SK-N-SH treated with all-trans-retinoic acid at 6 μM for 48 hours (cell line): ENCODE measurements at regions not wholly inside any gene's neighbourhood (a gene's known extent, or its start where the extent isn't known, plus 50 kb on each side); places are given as distances from the start of the nearest gene placed in this dataset.

Experiments used
- ATAC-seq: fragments of 200-7000 bp; cut with Tn5 transposase; 3 replicates; pipeline ENCODE4 v1.9.1; 2020; ENCODE audit warnings: mild to moderate bottlenecking, moderate library complexity
- ARNTL ChIP-seq: fragments of 450-650 bp; formaldehyde crosslinking; IDR thresholded peaks from 2 replicates; pipeline ENCODE4 v1.5.0; 2020; ENCODE audit warnings: low read depth, mild to moderate bottlenecking, moderate library complexity, borderline replicate concordance
- BACH2 ChIP-seq: fragments of 250-450 bp; sonication (Bioruptor Pico); IDR thresholded peaks from 2 replicates; pipeline ENCODE4 v1.9.0; 2021; ENCODE audit warnings: mild to moderate bottlenecking, borderline replicate concordance
- CSDC2 ChIP-seq: fragments of 250-450 bp; sonication (Bioruptor Pico); IDR thresholded peaks from 2 replicates; pipeline ENCODE4 v1.5.0; 2020; ENCODE audit warnings: mild to moderate bottlenecking, moderate library complexity
- ESRRG ChIP-seq: fragments of 250-450 bp; sonication (Bioruptor Pico); IDR thresholded peaks from 2 replicates; pipeline ENCODE4 v1.6.1; 2021; ENCODE audit warnings: mild to moderate bottlenecking
- GLIS3 ChIP-seq: fragments of 250-450 bp; sonication (Bioruptor Pico); IDR thresholded peaks from 2 replicates; pipeline ENCODE4 v1.5.0; 2020; ENCODE audit warnings: mild to moderate bottlenecking, moderate library complexity
- ISL1 ChIP-seq: fragments of 250-450 bp; sonication (Bioruptor Pico); IDR thresholded peaks from 2 replicates; pipeline ENCODE4 v2.1.2; 2022; ENCODE audit warnings: mild to moderate bottlenecking, moderate library complexity
- OSR1 ChIP-seq: fragments of 250-450 bp; sonication (Bioruptor Pico); IDR thresholded peaks from 2 replicates; pipeline ENCODE4 v1.8.0; 2022; ENCODE audit warnings: moderate library complexity, mild to moderate bottlenecking, inconsistent platforms
- PPARA ChIP-seq: fragments of 250-450 bp; sonication (Bioruptor Pico); IDR thresholded peaks from 2 replicates; pipeline ENCODE4 v1.5.0; 2020; ENCODE audit warnings: mild to moderate bottlenecking, borderline replicate concordance
- RARB ChIP-seq: fragments of 250-450 bp; sonication (Bioruptor Pico); IDR thresholded peaks from 2 replicates; pipeline ENCODE4 v1.8.0; 2021; ENCODE audit warnings: mild to moderate bottlenecking, moderate library complexity
- SNAI2 ChIP-seq: fragments of 250-450 bp; sonication (Bioruptor Pico); IDR thresholded peaks from 2 replicates; pipeline ENCODE4 v1.5.0; 2020; ENCODE audit warnings: mild to moderate bottlenecking, moderate library complexity
- TCF4 ChIP-seq: fragments of 250-450 bp; sonication (Bioruptor Pico); IDR thresholded peaks from 2 replicates; pipeline ENCODE4 v1.8.0; 2021; ENCODE audit warnings: mild to moderate bottlenecking, moderate library complexity, borderline replicate concordance
- TOX ChIP-seq: fragments of 250-450 bp; sonication (Bioruptor Pico); IDR thresholded peaks from 2 replicates; pipeline ENCODE4 v1.8.0; 2021; ENCODE audit warnings: mild to moderate bottlenecking, moderate library complexity, borderline replicate concordance
- ZC3H10 ChIP-seq: fragments of 250-450 bp; sonication (Bioruptor Pico); IDR thresholded peaks from 2 replicates; pipeline ENCODE4 v1.5.1; 2021; ENCODE audit warnings: mild to moderate bottlenecking, moderate library complexity
- ZFP3 ChIP-seq: fragments of 250-450 bp; sonication (Bioruptor Pico); IDR thresholded peaks from 2 replicates; pipeline ENCODE4 v1.5.0; 2020; ENCODE audit warnings: mild to moderate bottlenecking, moderate library complexity
- ZFP30 ChIP-seq: fragments of 450-650 bp; formaldehyde crosslinking; IDR thresholded peaks from 2 replicates; pipeline ENCODE4 v1.5.0; 2022; ENCODE audit warnings: mild to moderate bottlenecking, moderate library complexity
- ZNF565 ChIP-seq: fragments of 450-650 bp; formaldehyde crosslinking; conservative IDR thresholded peaks from 2 replicates; pipeline ENCODE4 v1.5.0; 2020; ENCODE audit warnings: low read depth, mild to moderate bottlenecking, moderate library complexity
- ZNF70 ChIP-seq: fragments of 450-650 bp; formaldehyde crosslinking; IDR thresholded peaks from 2 replicates; pipeline ENCODE4 v1.5.0; 2020; ENCODE audit warnings: mild to moderate bottlenecking, moderate library complexity
- ZNF8 ChIP-seq: fragments of 450-650 bp; formaldehyde crosslinking; IDR thresholded peaks from 2 replicates; pipeline ENCODE4 v1.5.0; 2020; ENCODE audit warnings: mild to moderate bottlenecking, moderate library complexity
- TF ChIP-seq, protein P1 (sequence below): fragments of 250-450 bp; sonication (Bioruptor Pico); IDR thresholded peaks from 2 replicates; pipeline ENCODE4 v1.8.0; 2021; ENCODE audit warnings: low read depth, mild to moderate bottlenecking, moderate library complexity, borderline replicate concordance
- TF ChIP-seq, protein P2 (sequence below): fragments of 250-450 bp; sonication (Bioruptor Pico); IDR thresholded peaks from 2 replicates; pipeline ENCODE4 v1.5.1; 2020; ENCODE audit warnings: low read depth, mild to moderate bottlenecking, moderate library complexity
- TF ChIP-seq, protein P3 (sequence below): fragments of 250-450 bp; sonication (Bioruptor Pico); IDR thresholded peaks from 2 replicates; pipeline ENCODE4 v1.8.0; 2020; ENCODE audit warnings: mild to moderate bottlenecking, moderate library complexity, borderline replicate concordance
- TF ChIP-seq, protein P4 (sequence below): fragments of 250-450 bp; sonication (Bioruptor Pico); IDR thresholded peaks from 2 replicates; pipeline ENCODE4 v1.5.0; 2020; ENCODE audit warnings: mild to moderate bottlenecking, moderate library complexity

DNA sequence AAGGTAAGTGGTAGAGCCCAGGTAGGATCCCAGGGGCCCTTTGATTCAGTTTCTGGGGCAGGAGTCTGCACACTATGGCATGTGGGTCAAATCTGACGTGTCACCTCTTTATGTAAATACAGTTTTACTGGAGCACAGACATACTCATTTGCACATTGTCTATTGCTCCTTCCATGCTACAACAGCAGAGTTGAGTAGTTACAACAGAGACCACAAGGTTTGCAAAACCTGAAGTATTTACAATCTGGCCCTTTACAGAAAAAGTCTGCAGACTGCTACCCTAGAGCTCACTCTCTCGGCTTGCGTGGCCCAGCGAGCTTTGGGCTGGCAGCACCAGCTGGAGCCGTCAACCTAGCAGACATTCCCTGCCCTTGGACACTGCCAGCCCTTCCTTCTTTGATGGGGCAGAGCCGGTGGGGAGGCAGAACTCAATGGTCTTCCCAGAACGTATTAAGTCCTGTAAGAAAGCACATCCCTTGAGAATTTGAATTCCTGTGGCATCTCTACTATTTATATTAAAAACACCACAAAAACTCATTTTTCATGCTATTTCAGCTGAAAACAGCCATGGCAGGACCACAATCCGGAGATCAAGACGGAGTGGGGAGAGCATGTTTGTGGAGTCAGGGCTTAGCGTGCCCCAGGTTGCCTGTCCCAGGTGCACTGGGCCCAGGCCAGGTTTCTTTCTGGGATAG lies 133.1 kb upstream of the NUDT7 start (continued):
- TF ChIP-seq, protein P1, sequence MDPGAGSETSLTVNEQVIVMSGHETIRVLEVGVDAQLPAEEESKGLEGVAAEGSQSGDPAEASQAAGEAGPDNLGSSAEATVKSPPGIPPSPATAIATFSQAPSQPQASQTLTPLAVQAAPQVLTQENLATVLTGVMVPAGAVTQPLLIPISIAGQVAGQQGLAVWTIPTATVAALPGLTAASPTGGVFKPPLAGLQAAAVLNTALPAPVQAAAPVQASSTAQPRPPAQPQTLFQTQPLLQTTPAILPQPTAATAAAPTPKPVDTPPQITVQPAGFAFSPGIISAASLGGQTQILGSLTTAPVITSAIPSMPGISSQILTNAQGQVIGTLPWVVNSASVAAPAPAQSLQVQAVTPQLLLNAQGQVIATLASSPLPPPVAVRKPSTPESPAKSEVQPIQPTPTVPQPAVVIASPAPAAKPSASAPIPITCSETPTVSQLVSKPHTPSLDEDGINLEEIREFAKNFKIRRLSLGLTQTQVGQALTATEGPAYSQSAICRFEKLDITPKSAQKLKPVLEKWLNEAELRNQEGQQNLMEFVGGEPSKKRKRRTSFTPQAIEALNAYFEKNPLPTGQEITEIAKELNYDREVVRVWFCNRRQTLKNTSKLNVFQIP (CRISPR knock-in tag): no peak
- TF ChIP-seq TCF4 (no peak), SNAI2 (no peak), PPARA (no peak), BACH2 (CRISPR knock-in tag) (no peak), ZNF70 (CRISPR knock-in tag) (no peak), CSDC2 (CRISPR knock-in tag) (no peak), RARB (CRISPR knock-in tag) (no peak), TOX (CRISPR knock-in tag) (no peak), ZNF8 (CRISPR knock-in tag) (no peak), ZFP30 (no peak)

DNA sequence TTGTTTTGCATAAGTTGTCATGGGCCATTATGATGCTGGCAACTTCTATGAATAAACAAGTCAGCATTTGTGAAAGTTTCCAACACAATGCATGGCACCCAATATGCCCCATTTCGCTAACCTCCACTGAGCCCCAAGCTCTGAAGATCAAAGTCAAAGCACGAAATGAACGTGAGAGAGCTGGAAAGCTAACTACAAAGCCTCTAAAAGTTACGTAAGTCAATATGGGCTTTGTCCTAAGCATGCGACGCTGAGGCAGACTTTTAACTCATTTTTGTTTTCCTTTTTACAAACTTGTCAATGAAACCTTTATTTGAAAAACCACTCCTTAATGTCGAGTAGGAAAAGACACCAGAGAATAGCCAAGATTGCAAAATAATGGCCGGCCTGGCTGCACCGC lies 131.6 kb upstream of the NUDT7 start:
- no peak for TF ChIP-seq RARB (CRISPR knock-in tag)
- ATAC-seq: no peak

DNA sequence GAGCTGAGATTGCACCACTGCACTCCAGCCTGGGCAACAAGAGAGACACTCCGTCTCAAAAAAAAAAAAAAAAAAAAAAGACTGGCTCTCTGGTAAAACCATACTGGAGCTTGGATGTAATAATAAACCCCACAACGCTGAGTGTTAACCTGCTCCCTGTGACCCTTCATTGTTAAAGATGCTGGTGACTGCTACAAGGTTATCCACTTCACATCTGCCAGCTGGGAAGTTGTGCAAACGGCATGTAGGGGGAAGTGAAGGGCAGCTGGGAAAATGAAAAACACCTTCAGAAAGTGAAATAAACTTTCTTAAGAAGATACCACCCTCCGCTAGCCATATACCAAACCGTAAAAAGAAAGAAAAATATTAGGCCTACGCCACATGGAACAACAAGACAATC lies 131.0 kb upstream of the NUDT7 start:
- TF ChIP-seq ZFP30 (no peak), PPARA (no peak), ESRRG (CRISPR knock-in tag) (no peak), ZNF8 (CRISPR knock-in tag) (no peak), TOX (CRISPR knock-in tag) (no peak), ARNTL (no peak), RARB (CRISPR knock-in tag) (no peak), TCF4 (no peak), ZNF70 (CRISPR knock-in tag) (no peak), ZFP3 (CRISPR knock-in tag) (no peak), ZC3H10 (no peak), BACH2 (CRISPR knock-in tag) (no peak), GLIS3 (no peak), ZNF565 (CRISPR knock-in tag) (no peak), OSR1 (no peak), CSDC2 (CRISPR knock-in tag) (no peak)
- TF ChIP-seq, protein P2, sequence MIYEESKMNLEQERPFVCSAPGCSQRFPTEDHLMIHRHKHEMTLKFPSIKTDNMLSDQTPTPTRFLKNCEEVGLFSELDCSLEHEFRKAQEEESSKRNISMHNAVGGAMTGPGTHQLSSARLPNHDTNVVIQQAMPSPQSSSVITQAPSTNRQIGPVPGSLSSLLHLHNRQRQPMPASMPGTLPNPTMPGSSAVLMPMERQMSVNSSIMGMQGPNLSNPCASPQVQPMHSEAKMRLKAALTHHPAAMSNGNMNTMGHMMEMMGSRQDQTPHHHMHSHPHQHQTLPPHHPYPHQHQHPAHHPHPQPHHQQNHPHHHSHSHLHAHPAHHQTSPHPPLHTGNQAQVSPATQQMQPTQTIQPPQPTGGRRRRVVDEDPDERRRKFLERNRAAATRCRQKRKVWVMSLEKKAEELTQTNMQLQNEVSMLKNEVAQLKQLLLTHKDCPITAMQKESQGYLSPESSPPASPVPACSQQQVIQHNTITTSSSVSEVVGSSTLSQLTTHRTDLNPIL (CRISPR knock-in tag): no peak
- TF ChIP-seq, protein P3, sequence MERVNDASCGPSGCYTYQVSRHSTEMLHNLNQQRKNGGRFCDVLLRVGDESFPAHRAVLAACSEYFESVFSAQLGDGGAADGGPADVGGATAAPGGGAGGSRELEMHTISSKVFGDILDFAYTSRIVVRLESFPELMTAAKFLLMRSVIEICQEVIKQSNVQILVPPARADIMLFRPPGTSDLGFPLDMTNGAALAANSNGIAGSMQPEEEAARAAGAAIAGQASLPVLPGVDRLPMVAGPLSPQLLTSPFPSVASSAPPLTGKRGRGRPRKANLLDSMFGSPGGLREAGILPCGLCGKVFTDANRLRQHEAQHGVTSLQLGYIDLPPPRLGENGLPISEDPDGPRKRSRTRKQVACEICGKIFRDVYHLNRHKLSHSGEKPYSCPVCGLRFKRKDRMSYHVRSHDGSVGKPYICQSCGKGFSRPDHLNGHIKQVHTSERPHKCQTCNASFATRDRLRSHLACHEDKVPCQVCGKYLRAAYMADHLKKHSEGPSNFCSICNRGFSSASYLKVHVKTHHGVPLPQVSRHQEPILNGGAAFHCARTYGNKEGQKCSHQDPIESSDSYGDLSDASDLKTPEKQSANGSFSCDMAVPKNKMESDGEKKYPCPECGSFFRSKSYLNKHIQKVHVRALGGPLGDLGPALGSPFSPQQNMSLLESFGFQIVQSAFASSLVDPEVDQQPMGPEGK: no peak
- TF ChIP-seq, protein P4, sequence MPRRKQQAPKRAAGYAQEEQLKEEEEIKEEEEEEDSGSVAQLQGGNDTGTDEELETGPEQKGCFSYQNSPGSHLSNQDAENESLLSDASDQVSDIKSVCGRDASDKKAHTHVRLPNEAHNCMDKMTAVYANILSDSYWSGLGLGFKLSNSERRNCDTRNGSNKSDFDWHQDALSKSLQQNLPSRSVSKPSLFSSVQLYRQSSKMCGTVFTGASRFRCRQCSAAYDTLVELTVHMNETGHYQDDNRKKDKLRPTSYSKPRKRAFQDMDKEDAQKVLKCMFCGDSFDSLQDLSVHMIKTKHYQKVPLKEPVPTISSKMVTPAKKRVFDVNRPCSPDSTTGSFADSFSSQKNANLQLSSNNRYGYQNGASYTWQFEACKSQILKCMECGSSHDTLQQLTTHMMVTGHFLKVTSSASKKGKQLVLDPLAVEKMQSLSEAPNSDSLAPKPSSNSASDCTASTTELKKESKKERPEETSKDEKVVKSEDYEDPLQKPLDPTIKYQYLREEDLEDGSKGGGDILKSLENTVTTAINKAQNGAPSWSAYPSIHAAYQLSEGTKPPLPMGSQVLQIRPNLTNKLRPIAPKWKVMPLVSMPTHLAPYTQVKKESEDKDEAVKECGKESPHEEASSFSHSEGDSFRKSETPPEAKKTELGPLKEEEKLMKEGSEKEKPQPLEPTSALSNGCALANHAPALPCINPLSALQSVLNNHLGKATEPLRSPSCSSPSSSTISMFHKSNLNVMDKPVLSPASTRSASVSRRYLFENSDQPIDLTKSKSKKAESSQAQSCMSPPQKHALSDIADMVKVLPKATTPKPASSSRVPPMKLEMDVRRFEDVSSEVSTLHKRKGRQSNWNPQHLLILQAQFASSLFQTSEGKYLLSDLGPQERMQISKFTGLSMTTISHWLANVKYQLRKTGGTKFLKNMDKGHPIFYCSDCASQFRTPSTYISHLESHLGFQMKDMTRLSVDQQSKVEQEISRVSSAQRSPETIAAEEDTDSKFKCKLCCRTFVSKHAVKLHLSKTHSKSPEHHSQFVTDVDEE (CRISPR knock-in tag): no peak
- ATAC-seq: no peak

DNA sequence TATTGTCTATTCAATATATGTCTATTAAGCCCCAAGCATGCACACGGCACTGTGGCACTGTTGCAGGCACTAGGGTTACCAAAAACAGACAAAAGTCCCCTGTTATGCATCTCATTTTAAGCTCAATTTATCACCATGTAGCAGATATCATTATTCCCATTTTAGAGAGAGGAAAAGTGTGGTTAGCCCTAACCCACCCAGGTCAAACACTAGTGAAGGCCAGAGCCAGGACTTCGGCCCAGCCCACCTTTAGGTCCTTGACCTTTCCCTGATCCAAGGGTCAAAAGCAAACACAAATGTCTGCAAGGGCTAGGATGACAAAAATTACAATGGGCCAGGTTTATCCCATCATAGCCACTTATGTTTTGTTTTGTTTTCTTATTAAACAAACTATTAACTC lies 130.3 kb upstream of the NUDT7 start:
- no peak for TF ChIP-seq ZNF8 (CRISPR knock-in tag)
- TF ChIP-seq, protein P1 (CRISPR knock-in tag): no peak
- no peak for TF ChIP-seq RARB (CRISPR knock-in tag)
- TF ChIP-seq ISL1 (CRISPR knock-in tag): no peak
- ATAC-seq: no peak
